IMR-90 (cell line): ENCODE measurements at regions not wholly inside any gene's neighbourhood (a gene's known extent, or its start where the extent isn't known, plus 50 kb on each side); places are given as distances from the start of the nearest gene placed in this dataset.

Experiments
- MAFK ChIP-seq: IDR thresholded peaks from 2 replicates; pipeline ENCODE4 v1.6.1; 2012; ENCODE audit warnings: low read depth, low read length, improper control_type of control experiment
- MAZ ChIP-seq: IDR thresholded peaks from 2 replicates; pipeline ENCODE4 v1.6.1; 2012; ENCODE audit warnings: low read depth, mild to moderate bottlenecking, low read length, improper control_type of control experiment, moderate library complexity, borderline replicate concordance

DNA sequence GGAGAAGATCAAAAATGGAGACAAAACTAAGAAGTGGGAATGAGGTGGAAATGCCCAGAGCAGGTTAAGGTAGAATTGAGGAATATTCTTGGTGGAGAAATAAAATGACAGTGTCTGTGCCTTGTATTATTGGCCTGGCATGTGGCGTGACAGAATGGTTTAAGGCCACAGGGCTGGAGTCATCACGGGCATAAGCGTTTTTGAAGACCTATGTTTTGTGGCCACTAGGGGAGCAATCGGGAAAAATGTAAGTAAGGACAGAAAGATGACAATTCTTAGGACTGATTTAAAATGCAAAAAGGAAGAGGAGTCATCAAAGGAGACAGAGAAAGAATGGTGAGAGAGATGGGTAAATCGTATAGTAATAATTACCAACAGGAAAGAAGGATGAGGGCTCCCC lies 72.2 kb upstream of the EPB41L4A start:
- TF ChIP-seq MAFK (no peak), MAZ (no peak)
